ENCODE measurements at regions not wholly inside any gene's neighbourhood (a gene's known extent, or its start where the extent isn't known, plus 50 kb on each side); places are given as distances from the start of the nearest gene placed in this dataset.
A peak's percentile ranks its signal among the peaks of the same experiment; 100 is the strongest.

DNA sequence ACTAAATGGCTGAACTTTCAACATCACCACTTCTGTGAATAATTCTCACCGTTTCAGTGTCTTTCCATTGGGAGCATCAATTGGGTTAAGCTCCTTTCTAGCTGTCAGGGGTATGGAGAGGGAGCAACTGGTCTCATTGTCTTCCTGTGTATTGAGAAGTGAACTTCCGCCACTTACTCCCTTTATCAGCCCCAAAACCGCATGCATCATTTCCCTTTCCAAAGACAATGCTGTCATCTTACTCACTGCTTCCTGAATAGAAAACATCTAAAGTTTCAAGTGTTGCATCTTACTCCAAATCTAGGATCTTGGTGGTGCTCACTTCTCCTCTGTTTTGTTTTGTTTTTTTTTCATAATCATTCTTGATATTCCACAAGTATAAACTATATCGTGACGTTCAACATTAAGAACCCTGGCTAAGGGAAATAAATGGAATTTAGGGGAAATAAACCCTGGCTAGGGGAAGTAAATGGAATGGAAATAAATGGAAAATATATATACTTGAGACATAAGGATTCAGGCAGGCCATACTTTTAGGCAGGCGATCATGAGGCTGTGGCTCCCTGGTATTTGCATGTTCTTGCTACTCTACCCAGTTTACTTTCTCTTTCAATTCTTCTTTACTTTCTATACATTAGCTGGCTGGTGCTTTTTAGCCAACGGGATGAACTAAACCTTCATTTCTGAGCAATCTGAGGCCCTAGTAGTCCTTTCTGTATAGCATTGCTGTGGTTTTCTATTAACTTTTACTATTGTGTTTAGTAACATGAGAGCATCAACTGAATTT lies 371.9 kb downstream of the BMPER start:
- no peak for DNase-seq

- no peak for DNase-seq
These were observed 372.5 kb downstream of the BMPER start for GRCh38 chr7:34277803-34278199.

DNA sequence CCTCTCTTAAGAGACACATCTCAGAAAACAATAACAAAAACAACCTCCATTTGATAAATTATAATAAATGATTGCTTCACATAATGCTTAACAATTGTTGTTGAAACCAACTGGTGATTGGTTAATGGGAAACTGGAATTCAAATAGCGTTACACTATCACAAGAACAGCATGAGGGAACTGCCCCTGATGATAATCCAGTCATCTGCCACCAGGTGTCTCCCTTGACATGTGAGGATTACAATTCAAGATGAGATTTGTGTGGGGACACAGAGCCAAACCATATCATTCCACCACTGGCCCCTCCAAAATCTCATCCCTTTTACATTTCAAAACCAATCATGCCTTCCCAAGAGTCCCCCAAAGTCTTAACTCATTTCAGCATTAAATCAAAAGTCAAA lies 375.9 kb downstream of the BMPER start:
- DNase-seq, result no peak

- no peak for DNase-seq
These were observed 375.7 kb upstream of the NPSR1 start for GRCh38 chr7:34282271-34282670.

- DNase-seq, result no peak
These were observed 361.4 kb upstream of the NPSR1 start for GRCh38 chr7:34296663-34297062.

DNA sequence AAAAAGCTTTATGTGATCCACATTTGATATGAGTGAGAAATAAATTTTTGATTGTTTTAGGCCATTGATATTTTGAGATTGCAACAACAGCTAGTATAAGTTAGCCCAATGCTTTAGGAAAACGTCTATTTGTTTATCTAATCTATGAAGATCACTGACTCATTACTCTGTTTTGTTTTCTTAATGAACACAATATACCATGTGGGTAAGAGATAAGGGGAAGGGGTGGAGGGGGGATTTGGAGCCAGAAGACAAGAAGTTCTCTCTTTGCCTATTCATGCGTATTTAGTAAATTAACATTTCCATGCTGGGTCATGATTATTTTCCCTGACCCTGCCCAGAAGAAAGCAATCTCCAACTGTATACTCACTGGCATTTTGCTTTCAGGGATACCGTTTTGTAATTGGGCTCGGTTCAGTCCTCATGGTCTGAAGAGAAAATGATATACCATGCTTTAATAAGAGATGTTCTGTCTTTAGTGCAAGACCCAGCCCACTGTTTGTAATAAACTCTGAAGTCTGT lies 359.5 kb upstream of the NPSR1 start:
- no peak for DNase-seq

GRCh38 chr7:34299066-34299465 lies 359.0 kb upstream of the NPSR1 start:
- DNase-seq, result no peak

DNA sequence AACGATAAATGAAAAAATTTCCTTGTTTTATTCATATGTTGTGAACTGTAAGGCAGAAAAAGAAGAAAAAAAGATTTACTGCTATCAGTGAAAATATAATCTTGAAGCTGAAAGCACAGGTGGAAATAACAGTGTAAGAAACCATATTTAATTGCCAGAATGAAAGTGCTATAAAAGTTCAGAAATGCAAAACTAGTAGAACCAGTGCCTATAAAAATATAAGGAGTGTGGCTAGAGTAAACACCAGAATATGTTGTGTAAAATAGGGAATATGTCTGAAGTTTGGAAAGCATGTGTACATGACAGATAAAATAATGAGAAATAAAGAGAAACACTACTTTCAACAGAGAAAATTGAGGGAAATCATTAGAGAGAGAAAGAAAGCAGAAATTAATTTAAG lies 350.5 kb upstream of the NPSR1 start:
- no peak for DNase-seq

GRCh38 chr7:34308595-34308994 lies 349.4 kb upstream of the NPSR1 start:
- no peak for DNase-seq

GRCh38 chr7:34309116-34309515 lies 348.9 kb upstream of the NPSR1 start:
- no peak for DNase-seq

DNA sequence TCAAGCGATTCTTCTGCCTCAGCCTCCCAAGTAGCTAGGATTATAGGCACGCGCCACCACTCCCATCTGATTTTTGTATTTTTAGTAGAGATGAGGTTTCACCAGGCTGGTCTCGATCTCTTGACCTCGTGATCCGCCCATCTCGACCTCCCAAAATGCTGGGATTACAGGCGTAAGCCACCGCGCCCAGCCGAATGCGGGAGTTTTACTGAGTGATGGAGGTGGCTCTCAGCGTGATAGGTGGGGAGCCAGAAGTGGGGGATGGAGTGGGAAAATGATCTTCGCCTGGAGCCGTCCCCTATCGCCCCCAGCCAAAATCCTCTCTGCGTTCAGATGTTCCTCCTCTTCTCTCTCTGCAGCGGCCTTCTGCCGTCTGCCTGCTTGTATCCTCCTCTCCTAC lies 348.4 kb upstream of the NPSR1 start:
- no peak for DNase-seq

GRCh38 chr7:34311591-34311990 lies 346.4 kb upstream of the NPSR1 start:
- DNase-seq, result no peak

GRCh38 chr7:34312624-34313023 lies 345.4 kb upstream of the NPSR1 start:
- DNase-seq, result no peak

DNA sequence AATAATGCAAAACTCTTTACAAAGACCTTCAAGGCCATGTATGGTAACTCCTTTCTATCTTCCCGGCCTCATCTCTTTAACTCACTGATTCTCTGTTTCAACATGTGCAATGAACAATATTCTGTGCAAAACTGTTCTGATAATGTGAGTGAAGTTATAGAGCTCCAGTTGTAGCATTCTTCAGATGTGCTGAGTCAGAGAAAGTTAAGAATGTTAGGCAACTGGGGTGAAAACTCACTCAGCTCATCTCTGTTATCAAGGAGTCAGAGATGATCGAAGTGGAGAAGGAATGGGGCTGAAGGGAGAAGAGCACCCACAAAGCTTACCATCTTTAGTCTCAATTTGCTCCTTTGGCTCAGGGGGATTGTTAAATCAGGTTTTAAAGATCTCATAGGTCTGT lies 344.7 kb upstream of the NPSR1 start:
- DNase-seq, result no peak

GRCh38 chr7:34315032-34315431 lies 343.0 kb upstream of the NPSR1 start:
- DNase-seq, result no peak

DNA sequence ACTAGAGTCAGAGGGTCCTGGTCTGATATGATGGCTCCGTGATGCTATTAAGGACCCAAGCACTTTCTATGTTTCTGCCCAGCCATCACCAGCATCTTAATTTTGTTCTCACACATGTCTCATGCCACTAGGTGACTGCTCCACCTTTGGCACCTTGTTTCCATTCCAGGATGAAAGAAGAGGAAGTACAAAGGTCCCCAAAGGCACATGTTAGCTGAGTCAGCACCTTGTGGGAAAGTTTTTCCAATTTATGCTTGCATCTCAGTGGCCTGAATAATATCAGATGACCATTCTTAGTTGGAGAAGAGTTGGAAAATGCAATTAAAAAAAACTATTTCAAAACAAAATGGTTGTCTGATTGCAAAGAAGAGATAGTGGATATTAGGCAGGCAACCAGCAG lies 341.0 kb upstream of the NPSR1 start:
- DNase-seq, result no peak

GRCh38 chr7:34320412-34320811 lies 337.6 kb upstream of the NPSR1 start:
- DNase-seq, result no peak

DNA sequence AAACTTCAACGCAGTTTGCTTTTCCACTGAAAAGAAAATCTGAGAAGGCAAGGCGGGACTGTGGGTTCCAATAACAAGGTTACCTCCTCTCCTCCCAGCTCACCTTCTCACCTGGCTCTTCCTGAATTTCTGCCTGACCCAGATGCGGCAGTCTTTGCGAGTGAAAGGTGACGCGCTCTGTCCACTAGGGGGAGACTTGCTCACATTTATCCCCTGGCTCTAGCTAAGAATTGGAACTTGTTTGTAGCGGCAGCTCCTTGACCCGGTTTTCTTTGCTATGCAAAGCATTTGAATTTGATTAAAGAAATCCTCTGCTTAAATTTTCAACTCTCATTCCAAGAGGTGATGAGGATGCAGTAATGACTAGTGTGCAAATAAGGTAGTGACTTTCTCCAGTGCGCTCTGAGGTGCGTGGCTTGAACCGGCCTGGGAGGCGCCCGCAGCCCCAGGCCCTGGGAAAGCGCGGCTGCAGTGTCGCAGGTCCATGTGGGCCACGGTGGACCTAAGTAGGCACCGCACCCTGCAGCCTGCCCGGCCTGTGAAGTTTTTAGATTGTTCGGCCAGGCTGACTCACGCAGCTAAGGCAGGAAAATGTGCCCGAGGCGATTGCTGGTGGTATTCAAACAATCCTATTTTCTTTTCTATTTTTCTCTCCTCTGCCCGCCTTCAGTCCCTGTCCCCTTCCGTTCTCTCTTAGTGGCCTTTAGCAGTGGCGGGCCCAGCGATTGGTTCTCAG lies 336.9 kb upstream of the NPSR1 start:
- DNase-seq, result peak; percentile 72

GRCh38 chr7:34322841-34323240 lies 335.2 kb upstream of the NPSR1 start:
- DNase-seq, result no peak

GRCh38 chr7:34327681-34328080 lies 330.3 kb upstream of the NPSR1 start:
- DNase-seq, result no peak

DNA sequence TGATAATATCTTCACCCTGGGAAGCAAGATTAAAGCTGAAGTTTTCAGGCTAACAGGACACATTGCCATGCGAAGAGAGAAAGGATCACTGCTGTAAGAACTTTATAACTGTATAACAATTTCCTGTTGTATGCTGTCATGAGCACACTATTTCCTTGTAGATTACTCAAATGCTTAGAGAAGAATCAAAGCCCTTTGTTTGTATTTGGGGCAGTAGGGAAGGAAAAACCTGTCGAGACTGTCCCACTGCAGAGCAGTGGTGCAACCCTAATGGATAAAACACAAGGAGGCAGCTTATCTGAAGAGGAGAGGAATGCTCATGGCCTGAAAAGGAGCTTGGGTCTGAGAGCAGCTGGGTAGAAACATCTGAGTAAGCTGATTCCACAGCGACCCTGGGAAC lies 327.7 kb upstream of the NPSR1 start:
- DNase-seq, result no peak

GRCh38 chr7:34331102-34331501 lies 326.9 kb upstream of the NPSR1 start:
- no peak for DNase-seq

GRCh38 chr7:34332006-34332405 lies 326.0 kb upstream of the NPSR1 start:
- no peak for DNase-seq

- no peak for DNase-seq
These were observed 324.8 kb upstream of the NPSR1 start for GRCh38 chr7:34333184-34333583.
